GM23338 (cell line): ENCODE measurements at regions not wholly inside any gene's neighbourhood (a gene's known extent, or its start where the extent isn't known, plus 50 kb on each side); places are given as distances from the start of the nearest gene placed in this dataset.
"Not testable (repeated sequence)": the region's sequence is repeated elsewhere in the genome, so short reads cannot be mapped to it uniquely, and the experiment has no call there.

Source experiments
- ATAC-seq: fragments of 200-7000 bp; cut with Tn5 transposase; 3 replicates; pipeline ENCODE4 v1.9.1; 2020
- DNase-seq: peaks from one replicate; pipeline ENCODE4 v3.0.0-alpha.2; 2015; ENCODE audit warnings: low spot score
- H2AFZ ChIP-seq: fragments of 200-600 bp; sonication (generic); 2 replicates; pipeline ENCODE4 v1.8.0; 2016; ENCODE audit warnings: antibody characterized with exemption, mild to moderate bottlenecking, moderate library complexity
- H3F3A ChIP-seq: fragments of 200-600 bp; sonication (generic); replicated peaks from 2 replicates; pipeline ENCODE4 v1.8.0; 2017; ENCODE audit warnings: antibody characterized with exemption, mixed run types, low read depth
- H3K27ac ChIP-seq: fragments of 200-600 bp; sonication (generic); 2 replicates; pipeline ENCODE4 v1.6.1; 2016; ENCODE audit warnings: low read depth
- H3K27me3 ChIP-seq: fragments of 200-600 bp; sonication (generic); 2 replicates; pipeline ENCODE4 v1.8.0; 2016; ENCODE audit warnings: mild to moderate bottlenecking, mixed run types, moderate library complexity; ENCODE audit not compliant: insufficient read depth
- H3K36me3 ChIP-seq: fragments of 200-600 bp; sonication (generic); 2 replicates; pipeline ENCODE4 v1.8.0; 2016; ENCODE audit warnings: mild to moderate bottlenecking; ENCODE audit not compliant: insufficient read depth
- H3K4me1 ChIP-seq: fragments of 200-600 bp; sonication (generic); 2 replicates; pipeline ENCODE4 v1.8.0; 2016; ENCODE audit warnings: mild to moderate bottlenecking, moderate library complexity; ENCODE audit not compliant: insufficient read depth
- H3K4me2 ChIP-seq: fragments of 200-600 bp; sonication (generic); 2 replicates; pipeline ENCODE4 v1.7.1; 2017; ENCODE audit warnings: mixed run types
- H3K4me3 ChIP-seq: fragments of 200-600 bp; sonication (generic); 2 replicates; pipeline ENCODE4 v1.6.1; 2016; ENCODE audit warnings: mixed run types
- H3K79me2 ChIP-seq: fragments of 200-600 bp; sonication (generic); replicated peaks from 2 replicates; pipeline ENCODE4 v1.8.0; 2017; ENCODE audit warnings: mild to moderate bottlenecking; ENCODE audit not compliant: insufficient read depth
- H3K9me2 ChIP-seq: fragments of 200-600 bp; sonication (generic); 2 replicates; pipeline ENCODE4 v1.8.0; 2017; ENCODE audit not compliant: insufficient read depth
- H4K20me1 ChIP-seq: fragments of 200-600 bp; sonication (generic); replicated peaks from 2 replicates; pipeline ENCODE4 v1.8.0; 2017; ENCODE audit warnings: mild to moderate bottlenecking; ENCODE audit not compliant: insufficient read depth
- H3K27ac Mint-ChIP-seq: 2 replicates; pipeline ENCODE4 v1.8.0; 2020; ENCODE audit warnings: inconsistent platforms, mild to moderate bottlenecking, moderate library complexity, mixed read lengths
- H3K27me3 Mint-ChIP-seq: 3 replicates; pipeline ENCODE4 v1.8.0; 2022; ENCODE audit warnings: low read depth, mild to moderate bottlenecking, moderate library complexity, mixed read lengths, inconsistent platforms; ENCODE audit not compliant: insufficient read depth, poor library complexity
- H3K36me3 Mint-ChIP-seq: 3 replicates; pipeline ENCODE4 v1.8.0; 2021; ENCODE audit warnings: low read depth, mild to moderate bottlenecking, inconsistent platforms, moderate library complexity, mixed read lengths
- H3K4me1 Mint-ChIP-seq: 3 replicates; pipeline ENCODE4 v1.8.0; 2020; ENCODE audit warnings: mild to moderate bottlenecking, inconsistent platforms, mixed read lengths
- H3K4me3 Mint-ChIP-seq: 3 replicates; pipeline ENCODE4 v1.8.0; 2021; ENCODE audit warnings: moderate library complexity, mild to moderate bottlenecking, inconsistent platforms, mixed read lengths
- H3K9me3 Mint-ChIP-seq: 3 replicates; pipeline ENCODE4 v1.8.0; 2020; ENCODE audit warnings: moderate library complexity, mild to moderate bottlenecking, inconsistent platforms, mixed read lengths
- CREB1 ChIP-seq: fragments of 250-450 bp; sonication (Bioruptor Pico); IDR thresholded peaks from 2 replicates; pipeline ENCODE4 v1.5.0; 2020; ENCODE audit warnings: low read depth, mild to moderate bottlenecking, moderate library complexity
- CTCF ChIP-seq, 2 experiments: fragments of 200-600 bp in 1 of 2; sonication (generic) in 1 of 2; conservative IDR thresholded peaks; 2 replicates each; pipeline versions ENCODE4 v1.5.1 to v1.6.1; 2016 to 2017; ENCODE audit warnings: antibody characterized with exemption in 2 of 2, low read depth in 2 of 2, mild to moderate bottlenecking in 2 of 2, moderate library complexity in 1 of 2
- ETS1 ChIP-seq: IDR thresholded peaks from 2 replicates; pipeline ENCODE4 v1.6.1; 2016; ENCODE audit warnings: antibody characterized with exemption
- EZH2 ChIP-seq: fragments of 200-600 bp; sonication (generic); IDR thresholded peaks from one replicate; pipeline ENCODE4 v1.8.0; 2017; ENCODE audit warnings: antibody characterized with exemption, mild to moderate bottlenecking, low read depth; ENCODE audit not compliant: unreplicated experiment
- EZH2phosphoT487 ChIP-seq: fragments of 200-600 bp; sonication (generic); IDR thresholded peaks from one replicate; pipeline ENCODE4 v1.8.1; 2018; ENCODE audit warnings: antibody characterized with exemption; ENCODE audit not compliant: unreplicated experiment
- JUNB ChIP-seq: IDR thresholded peaks from one replicate; pipeline ENCODE4 v1.6.1; 2016; ENCODE audit warnings: antibody characterized with exemption; ENCODE audit not compliant: unreplicated experiment
- NANOG ChIP-seq: IDR thresholded peaks from 2 replicates; pipeline ENCODE4 v1.6.1; 2016; ENCODE audit warnings: antibody characterized with exemption, borderline replicate concordance
- POLR2AphosphoS5 ChIP-seq: IDR thresholded peaks from 2 replicates; pipeline ENCODE4 v1.6.1; 2016; ENCODE audit warnings: antibody characterized with exemption, low read depth
- REST ChIP-seq: IDR thresholded peaks from one replicate; pipeline ENCODE4 v1.6.1; 2018; ENCODE audit warnings: antibody characterized with exemption; ENCODE audit not compliant: unreplicated experiment
- STAT1 ChIP-seq: IDR thresholded peaks from one replicate; pipeline ENCODE4 v1.6.1; 2016; ENCODE audit warnings: antibody characterized with exemption; ENCODE audit not compliant: unreplicated experiment
- ZNF331 ChIP-seq: fragments of 250-450 bp; sonication (Bioruptor Pico); IDR thresholded peaks from 2 replicates; pipeline ENCODE4 v1.5.0; 2020; ENCODE audit warnings: low read depth, mild to moderate bottlenecking, moderate library complexity

- no peak for TF ChIP-seq REST
Observed at GRCh38 chr13:86357106-86357505, 557.9 kb upstream of the SLITRK6 start (continued).

GRCh38 chr13:86363749-86364148 lies 564.5 kb upstream of the SLITRK6 start:
- not testable (repeated sequence) for H3K4me3 ChIP-seq, H2AFZ ChIP-seq, H3K27me3 ChIP-seq, H3K36me3 Mint-ChIP-seq, H3K27me3 Mint-ChIP-seq, DNase-seq, H3K9me3 Mint-ChIP-seq, H3K4me1 ChIP-seq, ATAC-seq, H3K4me3 Mint-ChIP-seq, H4K20me1 ChIP-seq, H3K79me2 ChIP-seq, H3K36me3 ChIP-seq, H3F3A ChIP-seq
- peak overlapping the region; percentile 87 for H3K27ac Mint-ChIP-seq
- H3K4me2 ChIP-seq: 0 out of 2 replicates have a peak overlapping the region, but pooled peaks have one; percentile 59
- peaks cover 14% of the 10 kb centered on the region for H3K4me1 Mint-ChIP-seq
- H3K9me2 ChIP-seq: peaks cover 17% of the 10 kb centered on the region
- peak overlapping the region; percentile 90 for H3K27ac ChIP-seq
- TF ChIP-seq NANOG: 0 out of 2 replicates have a peak, but pooled peaks have one; percentile 35

GRCh38 chr13:86368924-86369323 lies 569.7 kb upstream of the SLITRK6 start:
- DNase-seq (no peak), ATAC-seq (no peak)
- no peaks in the 10 kb centered on the region for H3K36me3 Mint-ChIP-seq
- TF ChIP-seq STAT1: no peak
- no peak for TF ChIP-seq CREB1 (CRISPR knock-in tag)
- TF ChIP-seq ZNF331 (CRISPR knock-in tag): no peak
- no peak for TF ChIP-seq NANOG
- no peak for TF ChIP-seq CTCF (conservative IDR thresholded peaks at IDR 0.05; ENCODE audit: low read depth in 2 of 2)
- TF ChIP-seq POLR2AphosphoS5: no peak
- no peak for TF ChIP-seq JUNB
- TF ChIP-seq EZH2: no peak
- TF ChIP-seq EZH2phosphoT487: no peak
- TF ChIP-seq ETS1: no peak

More at GRCh38 chr13:86368924-86369323, 569.7 kb upstream of the SLITRK6 start:
- Histone ChIP-seq H3K27ac (no peak overlapping the region), H3F3A (no peaks in the 10 kb centered on the region), H3K4me2 (no peak overlapping the region), H3K36me3 (no peaks in the 10 kb centered on the region), H3K4me3 (no peak overlapping the region), H3K27me3 (no peaks in the 10 kb centered on the region), H2AFZ (no peak overlapping the region), H3K79me2 (no peaks in the 10 kb centered on the region), H4K20me1 (no peaks in the 10 kb centered on the region), H3K9me2 (peaks cover 20% of the 10 kb centered on the region), H3K4me1 (peaks cover 5% of the 10 kb centered on the region)
- Mint-ChIP-seq H3K4me1 (peaks cover 7% of the 10 kb centered on the region; the same call in 2 of the 3 replicates), H3K27ac (no peak overlapping the region), H3K27me3 (peaks cover 2% of the 10 kb centered on the region), H3K4me3 (no peak overlapping the region), H3K9me3 (no peaks in the 10 kb centered on the region)
